Neural cell (in vitro differentiated cells): ENCODE measurements at regions not wholly inside any gene's neighbourhood (a gene's known extent, or its start where the extent isn't known, plus 50 kb on each side); places are given as distances from the start of the nearest gene placed in this dataset.

Experiments used
- H2AFZ ChIP-seq: fragments of 200-600, 300-800 bp; sonication (generic), shearing (Covaris generic); 2 replicates; pipeline ENCODE4 v1.6.0; 2014; ENCODE audit warnings: low read depth, mild to moderate bottlenecking, antibody characterized with exemption, low read length, moderate library complexity
- H3F3A ChIP-seq: fragments of 200-600 bp; shearing (Covaris generic); 2 replicates; pipeline ENCODE4 v1.6.1; 2016; ENCODE audit warnings: mild to moderate bottlenecking, moderate library complexity, mixed read lengths, antibody characterized with exemption, low read length; ENCODE audit not compliant: insufficient read depth, poor library complexity, severe bottlenecking
- H3K27ac ChIP-seq: fragments of 200-600, 300-800 bp; sonication (generic), shearing (Covaris generic); 2 replicates; pipeline ENCODE4 v1.5.1; 2014; ENCODE audit warnings: mild to moderate bottlenecking, low read length, moderate library complexity
- H3K27me3 ChIP-seq: fragments of 300-800, 200-600 bp; sonication (generic), shearing (Covaris generic); 2 replicates; pipeline ENCODE4 v1.6.0; 2014; ENCODE audit warnings: mild to moderate bottlenecking, low read depth, low read length, moderate library complexity; ENCODE audit not compliant: insufficient read depth
- H3K36me3 ChIP-seq: fragments of 300-800, 200-600 bp; sonication (generic), shearing (Covaris generic); 2 replicates; pipeline ENCODE4 v1.5.1; 2014; ENCODE audit warnings: mild to moderate bottlenecking, antibody characterized with exemption, low read length, moderate library complexity; ENCODE audit not compliant: insufficient read depth
- H3K4me2 ChIP-seq: fragments of 300-800, 200-600 bp; sonication (generic), shearing (Covaris generic); 2 replicates; pipeline ENCODE4 v1.6.0; 2014; ENCODE audit warnings: mild to moderate bottlenecking, low read length
- H3K4me3 ChIP-seq: fragments of 300-800, 200-600 bp; sonication (generic), shearing (Covaris generic); 2 replicates; pipeline ENCODE4 v1.5.1; 2014; ENCODE audit warnings: mild to moderate bottlenecking, low read length, moderate library complexity
- H3K79me2 ChIP-seq: fragments of 200-600 bp; shearing (Covaris generic); replicated peaks from 2 replicates; pipeline ENCODE4 v1.6.0; 2014; ENCODE audit warnings: mild to moderate bottlenecking, low read length, moderate library complexity; ENCODE audit not compliant: insufficient read depth
- H3K9ac ChIP-seq: fragments of 300-800, 200-600 bp; sonication (generic), shearing (Covaris generic); 2 replicates; pipeline ENCODE4 v1.6.1; 2016; ENCODE audit warnings: mild to moderate bottlenecking, low read length, mixed read lengths
- H3K9me2 ChIP-seq: fragments of 200-600 bp; shearing (Covaris generic); 2 replicates; pipeline ENCODE4 v1.6.1; 2016; ENCODE audit warnings: mild to moderate bottlenecking, low read length, mixed read lengths; ENCODE audit not compliant: insufficient read depth
- H3K9me3 ChIP-seq: fragments of 200-600, 300-800 bp; sonication (generic), shearing (Covaris generic); 2 replicates; pipeline ENCODE4 v1.6.1; 2016; ENCODE audit warnings: mild to moderate bottlenecking, mixed run types, low read length, moderate library complexity, mixed read lengths
- H4K20me1 ChIP-seq: fragments of 200-600 bp; shearing (Covaris generic); 2 replicates; pipeline ENCODE4 v1.6.1; 2016; ENCODE audit warnings: mild to moderate bottlenecking, mixed run types; ENCODE audit not compliant: insufficient read depth
- EP300 ChIP-seq: fragments of 450-650 bp; conservative IDR thresholded peaks from 2 replicates; pipeline ENCODE4 v1.6.1; 2014; ENCODE audit warnings: antibody characterized with exemption, mild to moderate bottlenecking, moderate library complexity; ENCODE audit not compliant: poor library complexity, severe bottlenecking
- EZH2 ChIP-seq: fragments of 200-600, 300-800 bp; shearing (Covaris generic), sonication (generic); IDR thresholded peaks from 2 replicates; pipeline ENCODE4 v1.6.1; 2014; ENCODE audit warnings: antibody characterized with exemption, low read length, borderline replicate concordance, mild to moderate bottlenecking; ENCODE audit not compliant: insufficient read depth, poor library complexity, severe bottlenecking
- MXI1 ChIP-seq: fragments of 450-650 bp; conservative IDR thresholded peaks from 2 replicates; pipeline ENCODE4 v1.6.1; 2014; ENCODE audit warnings: antibody characterized with exemption, mild to moderate bottlenecking; ENCODE audit not compliant: poor library complexity, severe bottlenecking
- POLR2AphosphoS5 ChIP-seq: IDR thresholded peaks from 2 replicates; pipeline ENCODE4 v1.6.1; 2012
- RAD21 ChIP-seq: fragments of 450-650 bp; conservative IDR thresholded peaks from 2 replicates; pipeline ENCODE4 v1.6.1; 2014; ENCODE audit warnings: antibody characterized with exemption, mild to moderate bottlenecking, moderate library complexity
- SMC3 ChIP-seq: fragments of 450-650 bp; conservative IDR thresholded peaks from 2 replicates; pipeline ENCODE4 v1.6.1; 2014; ENCODE audit warnings: antibody characterized with exemption, mild to moderate bottlenecking, moderate library complexity; ENCODE audit not compliant: poor library complexity
- TAF1 ChIP-seq: IDR thresholded peaks from 2 replicates; pipeline ENCODE4 v1.6.1; 2012; ENCODE audit warnings: low read depth
- TF ChIP-seq, protein P1 (sequence below): fragments of 450-650 bp; IDR thresholded peaks from 2 replicates; pipeline ENCODE4 v1.5.1; 2014; ENCODE audit warnings: antibody characterized with exemption, mild to moderate bottlenecking, moderate library complexity; ENCODE audit not compliant: poor library complexity, severe bottlenecking
- TF ChIP-seq, protein P2 (sequence below): IDR thresholded peaks from 2 replicates; pipeline ENCODE4 v1.6.1; 2012; ENCODE audit warnings: borderline replicate concordance

DNA sequence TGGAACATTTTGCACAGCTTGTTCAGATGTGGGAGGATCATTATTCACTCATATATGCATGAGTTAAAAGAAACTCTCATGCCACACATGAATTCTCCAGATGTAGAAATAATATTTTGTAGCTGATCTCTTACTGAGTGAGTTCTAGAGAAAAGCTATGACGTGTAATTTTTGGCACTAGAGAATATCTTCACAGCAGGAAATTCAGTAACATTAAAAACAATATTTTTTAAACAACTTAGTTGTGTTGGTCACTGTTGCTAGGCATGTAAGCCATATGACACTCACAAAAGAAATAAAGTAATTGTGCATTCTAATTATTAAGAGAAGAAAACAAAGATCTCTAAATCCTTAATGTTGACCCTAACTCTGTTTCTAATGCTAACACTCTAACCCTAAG, 371.4 kb upstream of the SLC10A2 start:
- no peak overlapping the region for H3K4me3 ChIP-seq
- no peak overlapping the region for H3K27ac ChIP-seq
- no peaks in the 10 kb centered on the region for H3K36me3 ChIP-seq
- no peaks in the 10 kb centered on the region for H3K9me2 ChIP-seq
- no peaks in the 10 kb centered on the region for H3K79me2 ChIP-seq
- H4K20me1 ChIP-seq = no peaks in the 10 kb centered on the region
- H3K4me2 ChIP-seq = no peak overlapping the region
- TF ChIP-seq MXI1 = no peak
- no peak for TF ChIP-seq EZH2
- no peak for TF ChIP-seq POLR2AphosphoS5
- TF ChIP-seq TAF1 = no peak
- no peaks in the 10 kb centered on the region for H3F3A ChIP-seq
- H3K27me3 ChIP-seq = no peaks in the 10 kb centered on the region
- no peaks in the 10 kb centered on the region for H3K9me3 ChIP-seq
- no peak overlapping the region for H3K9ac ChIP-seq
- H2AFZ ChIP-seq = no peak overlapping the region

DNA sequence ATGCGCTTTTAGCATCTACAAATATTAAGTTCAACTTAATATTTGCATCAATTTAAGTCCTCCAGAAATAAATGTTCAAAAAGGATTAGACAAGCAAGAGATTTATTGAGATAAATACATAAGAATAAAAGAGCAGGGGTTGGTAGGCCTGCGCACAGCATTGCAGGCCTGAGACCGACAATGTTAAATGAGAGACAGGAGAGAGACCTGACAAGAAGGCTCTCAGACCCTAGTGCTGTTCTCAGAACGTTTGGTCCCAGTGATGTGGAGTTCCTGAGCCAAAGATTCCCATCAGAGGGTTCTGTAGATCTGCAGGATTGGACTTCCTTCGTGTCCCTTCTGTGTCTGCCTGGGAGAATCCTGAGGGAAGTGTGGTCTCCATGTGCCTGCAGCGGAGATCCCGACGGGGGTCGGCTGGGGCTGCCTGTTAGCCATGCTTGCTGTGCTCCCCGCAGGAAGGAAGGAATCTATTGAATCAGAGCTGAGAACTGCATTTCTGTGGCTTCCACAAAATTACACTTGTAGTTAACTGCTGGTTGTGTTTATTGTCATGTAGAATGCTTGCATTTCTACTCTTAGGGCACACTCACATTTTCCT, 369.9 kb upstream of the SLC10A2 start:
- Histone ChIP-seq H3K27me3 (no peaks in the 10 kb centered on the region), H3K27ac (no peak overlapping the region), H4K20me1 (no peaks in the 10 kb centered on the region), H3F3A (no peaks in the 10 kb centered on the region), H3K9me3 (no peaks in the 10 kb centered on the region), H3K36me3 (no peaks in the 10 kb centered on the region), H3K9ac (no peak overlapping the region), H3K4me3 (no peak overlapping the region), H2AFZ (no peak overlapping the region), H3K4me2 (no peak overlapping the region), H3K79me2 (no peaks in the 10 kb centered on the region), H3K9me2 (no peaks in the 10 kb centered on the region)
- TF ChIP-seq POLR2AphosphoS5 (no peak), EP300 (no peak), SMC3 (no peak), EZH2 (no peak), TAF1 (no peak), MXI1 (no peak), RAD21 (no peak)
- TF ChIP-seq, protein P1, sequence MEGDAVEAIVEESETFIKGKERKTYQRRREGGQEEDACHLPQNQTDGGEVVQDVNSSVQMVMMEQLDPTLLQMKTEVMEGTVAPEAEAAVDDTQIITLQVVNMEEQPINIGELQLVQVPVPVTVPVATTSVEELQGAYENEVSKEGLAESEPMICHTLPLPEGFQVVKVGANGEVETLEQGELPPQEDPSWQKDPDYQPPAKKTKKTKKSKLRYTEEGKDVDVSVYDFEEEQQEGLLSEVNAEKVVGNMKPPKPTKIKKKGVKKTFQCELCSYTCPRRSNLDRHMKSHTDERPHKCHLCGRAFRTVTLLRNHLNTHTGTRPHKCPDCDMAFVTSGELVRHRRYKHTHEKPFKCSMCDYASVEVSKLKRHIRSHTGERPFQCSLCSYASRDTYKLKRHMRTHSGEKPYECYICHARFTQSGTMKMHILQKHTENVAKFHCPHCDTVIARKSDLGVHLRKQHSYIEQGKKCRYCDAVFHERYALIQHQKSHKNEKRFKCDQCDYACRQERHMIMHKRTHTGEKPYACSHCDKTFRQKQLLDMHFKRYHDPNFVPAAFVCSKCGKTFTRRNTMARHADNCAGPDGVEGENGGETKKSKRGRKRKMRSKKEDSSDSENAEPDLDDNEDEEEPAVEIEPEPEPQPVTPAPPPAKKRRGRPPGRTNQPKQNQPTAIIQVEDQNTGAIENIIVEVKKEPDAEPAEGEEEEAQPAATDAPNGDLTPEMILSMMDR = no peak
- TF ChIP-seq, protein P2, sequence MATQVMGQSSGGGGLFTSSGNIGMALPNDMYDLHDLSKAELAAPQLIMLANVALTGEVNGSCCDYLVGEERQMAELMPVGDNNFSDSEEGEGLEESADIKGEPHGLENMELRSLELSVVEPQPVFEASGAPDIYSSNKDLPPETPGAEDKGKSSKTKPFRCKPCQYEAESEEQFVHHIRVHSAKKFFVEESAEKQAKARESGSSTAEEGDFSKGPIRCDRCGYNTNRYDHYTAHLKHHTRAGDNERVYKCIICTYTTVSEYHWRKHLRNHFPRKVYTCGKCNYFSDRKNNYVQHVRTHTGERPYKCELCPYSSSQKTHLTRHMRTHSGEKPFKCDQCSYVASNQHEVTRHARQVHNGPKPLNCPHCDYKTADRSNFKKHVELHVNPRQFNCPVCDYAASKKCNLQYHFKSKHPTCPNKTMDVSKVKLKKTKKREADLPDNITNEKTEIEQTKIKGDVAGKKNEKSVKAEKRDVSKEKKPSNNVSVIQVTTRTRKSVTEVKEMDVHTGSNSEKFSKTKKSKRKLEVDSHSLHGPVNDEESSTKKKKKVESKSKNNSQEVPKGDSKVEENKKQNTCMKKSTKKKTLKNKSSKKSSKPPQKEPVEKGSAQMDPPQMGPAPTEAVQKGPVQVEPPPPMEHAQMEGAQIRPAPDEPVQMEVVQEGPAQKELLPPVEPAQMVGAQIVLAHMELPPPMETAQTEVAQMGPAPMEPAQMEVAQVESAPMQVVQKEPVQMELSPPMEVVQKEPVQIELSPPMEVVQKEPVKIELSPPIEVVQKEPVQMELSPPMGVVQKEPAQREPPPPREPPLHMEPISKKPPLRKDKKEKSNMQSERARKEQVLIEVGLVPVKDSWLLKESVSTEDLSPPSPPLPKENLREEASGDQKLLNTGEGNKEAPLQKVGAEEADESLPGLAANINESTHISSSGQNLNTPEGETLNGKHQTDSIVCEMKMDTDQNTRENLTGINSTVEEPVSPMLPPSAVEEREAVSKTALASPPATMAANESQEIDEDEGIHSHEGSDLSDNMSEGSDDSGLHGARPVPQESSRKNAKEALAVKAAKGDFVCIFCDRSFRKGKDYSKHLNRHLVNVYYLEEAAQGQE = no peak

DNA sequence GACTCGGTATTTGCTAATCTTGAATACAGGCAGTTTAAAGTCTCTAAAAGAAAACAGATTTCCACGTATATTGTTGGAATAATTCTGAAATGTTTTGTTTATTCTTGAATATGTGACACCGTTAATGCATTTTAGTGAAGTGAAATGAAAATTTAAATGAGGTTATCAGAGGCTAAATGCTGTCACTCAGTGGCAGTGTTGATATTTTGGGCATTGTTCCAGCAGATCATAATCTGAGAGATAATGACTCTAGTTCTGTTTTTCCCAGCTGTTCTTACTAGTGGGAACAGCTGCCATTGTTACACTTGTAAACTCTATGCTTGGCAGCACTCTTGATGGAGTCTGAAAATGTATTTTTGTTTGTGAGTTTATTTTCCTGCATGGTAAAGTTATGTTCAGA, 365.6 kb upstream of the SLC10A2 start:
- Histone ChIP-seq H3K27ac (no peak overlapping the region), H3K27me3 (no peaks in the 10 kb centered on the region), H3K9me3 (no peaks in the 10 kb centered on the region), H3K9ac (no peak overlapping the region), H3K79me2 (no peaks in the 10 kb centered on the region), H3K4me3 (no peak overlapping the region), H3K9me2 (no peaks in the 10 kb centered on the region), H3K4me2 (no peak overlapping the region), H3K36me3 (no peaks in the 10 kb centered on the region), H3F3A (no peaks in the 10 kb centered on the region), H2AFZ (no peak overlapping the region), H4K20me1 (no peaks in the 10 kb centered on the region)
- no peak for TF ChIP-seq SMC3
- TF ChIP-seq, protein P2 = no peak
- TF ChIP-seq, protein P1 = no peak
- no peak for TF ChIP-seq EZH2
- no peak for TF ChIP-seq TAF1
- TF ChIP-seq MXI1 = no peak
- no peak for TF ChIP-seq POLR2AphosphoS5
- no peak for TF ChIP-seq RAD21
- no peak for TF ChIP-seq EP300
